ENCODE measurements at regions not wholly inside any gene's neighbourhood (a gene's known extent, or its start where the extent isn't known, plus 50 kb on each side); places are given as distances from the start of the nearest gene placed in this dataset.
A peak's percentile ranks its signal among the peaks of the same experiment; 100 is the strongest.

- no peak for TF ChIP-seq CTCF (IDR thresholded peaks at IDR 0.05; ENCODE audit: low read depth, low read length)
- Histone ChIP-seq H3K4me1 (ENCODE audit: low read depth) (no peaks in the 10 kb centered on the region), H3K36me3 (no peaks in the 10 kb centered on the region), H3K27me3 (no peaks in the 10 kb centered on the region), H3K4me3 (no peak overlapping the region), H3K9me3 (ENCODE audit: low read depth) (no peaks in the 10 kb centered on the region), H3K27ac (no peak overlapping the region)
- no peak for DNase-seq (ENCODE audit: low read depth in 1 of 2, low spot score in 1 of 2)
These were observed 206.5 kb upstream of the RAI14 start for GRCh38 chr5:34449639-34450038.

GRCh38 chr5:34450338-34450737 lies 205.8 kb upstream of the RAI14 start:
- Histone ChIP-seq H3K27ac (no peak overlapping the region), H3K36me3 (no peaks in the 10 kb centered on the region), H3K4me1 (ENCODE audit: low read depth) (no peaks in the 10 kb centered on the region), H3K27me3 (no peaks in the 10 kb centered on the region), H3K9me3 (ENCODE audit: low read depth) (no peaks in the 10 kb centered on the region), H3K4me3 (no peak overlapping the region)
- TF ChIP-seq CTCF (IDR thresholded peaks at IDR 0.05; ENCODE audit: low read depth, low read length): no peak
- no peak for DNase-seq (ENCODE audit: low read depth in 1 of 2, low spot score in 1 of 2)

- no peaks in the 10 kb centered on the region for H3K27me3 ChIP-seq
- DNase-seq (ENCODE audit: low read depth in 1 of 2, low spot score in 1 of 2): peak; percentile 21 to 31
- no peaks in the 10 kb centered on the region for H3K9me3 ChIP-seq (ENCODE audit: low read depth)
- no peak overlapping the region for H3K27ac ChIP-seq
- H3K36me3 ChIP-seq: no peaks in the 10 kb centered on the region
- H3K4me3 ChIP-seq: no peak overlapping the region
- no peaks in the 10 kb centered on the region for H3K4me1 ChIP-seq (ENCODE audit: low read depth)
- peak; percentile 35 for TF ChIP-seq CTCF (IDR thresholded peaks at IDR 0.05; ENCODE audit: low read depth, low read length)
These were observed 203.8 kb upstream of the RAI14 start for GRCh38 chr5:34452170-34452828.

GRCh38 chr5:34455098-34455497 lies 201.0 kb upstream of the RAI14 start:
- DNase-seq (ENCODE audit: low read depth in 1 of 2, low spot score in 1 of 2): no peak
- no peak overlapping the region for H3K4me3 ChIP-seq
- no peak for TF ChIP-seq CTCF (IDR thresholded peaks at IDR 0.05; ENCODE audit: low read depth, low read length)
- H3K36me3 ChIP-seq: no peaks in the 10 kb centered on the region
- no peak overlapping the region for H3K27ac ChIP-seq
- H3K27me3 ChIP-seq: no peaks in the 10 kb centered on the region
- H3K9me3 ChIP-seq (ENCODE audit: low read depth): no peaks in the 10 kb centered on the region
- no peaks in the 10 kb centered on the region for H3K4me1 ChIP-seq (ENCODE audit: low read depth)

- no peak for DNase-seq (ENCODE audit: low read depth in 1 of 2, low spot score in 1 of 2)
- Histone ChIP-seq H3K36me3 (no peaks in the 10 kb centered on the region), H3K4me3 (no peak overlapping the region), H3K27me3 (no peaks in the 10 kb centered on the region), H3K9me3 (ENCODE audit: low read depth) (no peaks in the 10 kb centered on the region), H3K27ac (no peak overlapping the region), H3K4me1 (ENCODE audit: low read depth) (no peaks in the 10 kb centered on the region)
- no peak for TF ChIP-seq CTCF (IDR thresholded peaks at IDR 0.05; ENCODE audit: low read depth, low read length)
These were observed 196.2 kb upstream of the RAI14 start for GRCh38 chr5:34459908-34460307.
